ENCODE measurements at regions not wholly inside any gene's neighbourhood (a gene's known extent, or its start where the extent isn't known, plus 50 kb on each side); places are given as distances from the start of the nearest gene placed in this dataset.

DNA sequence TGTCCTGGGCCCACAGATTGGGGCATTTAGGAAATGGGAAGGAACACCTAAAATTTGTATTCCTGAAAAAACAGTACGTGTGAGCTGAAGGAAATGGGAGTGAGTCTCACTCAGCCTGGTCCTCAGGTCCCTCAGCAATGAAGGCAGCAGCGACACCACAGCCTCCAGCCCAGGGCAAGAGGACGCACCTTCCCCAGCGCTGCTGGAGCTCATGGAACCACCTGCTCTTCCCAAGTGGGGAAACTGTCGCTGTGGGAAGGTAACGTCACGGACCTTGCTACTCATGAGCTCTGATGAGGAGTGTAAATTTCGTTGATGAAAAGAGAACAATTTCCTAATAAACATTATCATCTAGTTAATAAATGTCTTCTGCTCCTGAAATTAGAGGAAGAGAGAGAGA, 323.6 kb downstream of the EIPR1 start:
- Mint-ChIP-seq H3K4me3 (ENCODE audit: unreplicated experiment) (no peak overlapping the region), H3K27ac (ENCODE audit: unreplicated experiment) (no peak overlapping the region), H3K4me1 (ENCODE audit: low read depth) (no peaks in the 10 kb centered on the region), H3K36me3 (ENCODE audit: low read depth) (no peaks in the 10 kb centered on the region), H3K9me3 (ENCODE audit: low read depth) (peaks cover 8% of the 10 kb centered on the region), H3K27me3 (ENCODE audit: low read depth) (peaks cover 5% of the 10 kb centered on the region)
- no peak for DNase-seq (ENCODE audit: low spot score)
- TF ChIP-seq, protein P1, sequence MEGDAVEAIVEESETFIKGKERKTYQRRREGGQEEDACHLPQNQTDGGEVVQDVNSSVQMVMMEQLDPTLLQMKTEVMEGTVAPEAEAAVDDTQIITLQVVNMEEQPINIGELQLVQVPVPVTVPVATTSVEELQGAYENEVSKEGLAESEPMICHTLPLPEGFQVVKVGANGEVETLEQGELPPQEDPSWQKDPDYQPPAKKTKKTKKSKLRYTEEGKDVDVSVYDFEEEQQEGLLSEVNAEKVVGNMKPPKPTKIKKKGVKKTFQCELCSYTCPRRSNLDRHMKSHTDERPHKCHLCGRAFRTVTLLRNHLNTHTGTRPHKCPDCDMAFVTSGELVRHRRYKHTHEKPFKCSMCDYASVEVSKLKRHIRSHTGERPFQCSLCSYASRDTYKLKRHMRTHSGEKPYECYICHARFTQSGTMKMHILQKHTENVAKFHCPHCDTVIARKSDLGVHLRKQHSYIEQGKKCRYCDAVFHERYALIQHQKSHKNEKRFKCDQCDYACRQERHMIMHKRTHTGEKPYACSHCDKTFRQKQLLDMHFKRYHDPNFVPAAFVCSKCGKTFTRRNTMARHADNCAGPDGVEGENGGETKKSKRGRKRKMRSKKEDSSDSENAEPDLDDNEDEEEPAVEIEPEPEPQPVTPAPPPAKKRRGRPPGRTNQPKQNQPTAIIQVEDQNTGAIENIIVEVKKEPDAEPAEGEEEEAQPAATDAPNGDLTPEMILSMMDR (IDR thresholded peaks at IDR 0.05), result no peak

DNA sequence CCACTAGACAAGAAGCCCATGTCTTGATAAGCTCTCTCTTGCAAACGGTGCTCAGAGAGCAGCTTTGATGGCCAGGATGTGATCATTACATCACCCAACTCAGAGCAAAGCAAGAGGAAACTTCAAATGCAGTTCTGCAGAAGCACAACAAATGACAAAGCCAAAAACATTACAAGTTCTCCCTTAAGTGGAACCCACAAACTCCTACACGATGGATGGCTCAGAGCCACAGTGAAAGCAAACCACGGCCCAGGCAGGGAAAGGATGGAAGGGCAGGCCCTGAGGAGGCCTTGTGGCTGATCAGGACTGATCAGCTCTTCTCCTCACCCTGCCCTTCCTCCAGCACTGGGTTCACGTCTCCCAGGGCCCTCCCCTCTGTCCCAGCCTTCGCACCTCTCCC, 326.4 kb downstream of the EIPR1 start:
- TF ChIP-seq, protein P1 (IDR thresholded peaks at IDR 0.05), result no peak
- H3K36me3 Mint-ChIP-seq (ENCODE audit: low read depth), result no peaks in the 10 kb centered on the region
- H3K9me3 Mint-ChIP-seq (ENCODE audit: low read depth), result peaks cover 5% of the 10 kb centered on the region
- no peak overlapping the region for H3K4me3 Mint-ChIP-seq (ENCODE audit: unreplicated experiment)
- H3K27ac Mint-ChIP-seq (ENCODE audit: unreplicated experiment), result no peak overlapping the region
- no peak for DNase-seq (ENCODE audit: low spot score)
- H3K4me1 Mint-ChIP-seq (ENCODE audit: low read depth), result no peaks in the 10 kb centered on the region
- H3K27me3 Mint-ChIP-seq (ENCODE audit: low read depth), result peaks cover 5% of the 10 kb centered on the region

DNA sequence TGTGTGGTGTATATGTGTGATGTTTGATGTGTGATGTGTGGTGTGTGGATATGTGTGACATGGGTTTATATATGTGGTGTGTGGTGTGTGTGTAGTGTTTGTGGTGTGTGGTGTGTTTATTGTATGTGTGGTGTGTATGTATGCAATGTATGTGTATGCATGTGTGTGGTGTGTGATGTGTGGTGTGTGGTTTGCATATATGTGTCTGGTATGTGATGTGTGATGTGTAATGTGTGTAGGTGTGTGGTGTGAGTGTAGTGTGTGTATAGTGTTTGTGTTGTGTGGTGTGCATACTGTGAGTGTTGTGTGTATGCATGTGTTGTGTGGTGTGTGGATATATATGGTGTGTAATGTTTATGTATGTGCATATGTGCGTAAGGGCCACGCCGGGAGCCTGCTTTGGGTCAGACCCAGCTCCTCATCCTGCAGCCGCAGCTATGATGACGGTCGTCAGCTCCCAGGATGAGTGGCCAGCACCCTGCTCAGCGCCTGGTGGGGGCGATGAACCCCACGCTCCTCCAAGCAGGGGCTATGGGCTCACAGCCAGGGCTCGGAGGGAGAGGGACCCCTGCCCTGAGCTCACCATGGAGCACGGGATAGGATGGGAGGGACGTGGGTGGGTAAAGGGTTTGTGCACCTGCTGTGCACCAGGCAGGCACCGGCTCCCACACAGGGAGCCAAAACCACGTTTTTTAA, 331.3 kb downstream of the EIPR1 start:
- DNase-seq (ENCODE audit: low spot score), result no peak
- peaks cover 19% of the 10 kb centered on the region for H3K4me1 Mint-ChIP-seq (ENCODE audit: low read depth)
- no peak overlapping the region for H3K27ac Mint-ChIP-seq (ENCODE audit: unreplicated experiment)
- no peaks in the 10 kb centered on the region for H3K36me3 Mint-ChIP-seq (ENCODE audit: low read depth)
- H3K4me3 Mint-ChIP-seq (ENCODE audit: unreplicated experiment), result no peak overlapping the region
- no peaks in the 10 kb centered on the region for H3K9me3 Mint-ChIP-seq (ENCODE audit: low read depth)
- TF ChIP-seq, protein P1 (IDR thresholded peaks at IDR 0.05), result no peak
- peaks cover 9% of the 10 kb centered on the region for H3K27me3 Mint-ChIP-seq (ENCODE audit: low read depth)

DNA sequence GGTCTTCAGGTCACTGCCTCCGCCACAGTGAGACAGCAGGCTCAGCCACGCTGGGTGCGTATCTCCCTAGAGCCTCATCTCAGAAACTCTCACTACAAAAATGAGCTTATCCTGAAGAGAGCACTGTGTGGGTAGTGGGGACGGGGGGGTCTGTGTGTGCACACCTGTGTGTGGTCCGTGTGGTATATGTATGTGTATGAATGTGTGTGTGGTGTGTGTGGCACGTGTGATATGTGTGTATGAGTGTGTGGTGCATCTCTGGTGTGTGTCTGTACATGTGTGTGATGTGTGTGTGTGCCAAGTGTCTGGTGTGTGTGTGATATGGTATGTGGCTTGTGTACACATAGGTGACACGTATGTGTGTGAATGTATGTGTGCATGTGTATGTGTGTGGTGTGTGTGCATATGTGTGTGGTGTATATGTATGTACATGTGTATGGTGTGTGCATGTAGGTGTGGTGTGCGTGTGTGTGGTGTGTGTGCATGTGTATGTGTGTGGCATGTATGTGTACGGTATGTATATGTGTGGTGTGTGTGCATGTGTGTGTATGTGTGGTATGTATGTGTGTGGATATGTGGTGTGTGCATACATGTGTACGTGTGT, 332.2 kb downstream of the EIPR1 start:
- DNase-seq (ENCODE audit: low spot score), result no peak
- no peaks in the 10 kb centered on the region for H3K36me3 Mint-ChIP-seq (ENCODE audit: low read depth)
- TF ChIP-seq, protein P1 (IDR thresholded peaks at IDR 0.05), result no peak
- H3K4me3 Mint-ChIP-seq (ENCODE audit: unreplicated experiment), result no peak overlapping the region
- no peak overlapping the region for H3K27ac Mint-ChIP-seq (ENCODE audit: unreplicated experiment)
- peaks cover 27% of the 10 kb centered on the region for H3K4me1 Mint-ChIP-seq (ENCODE audit: low read depth)
- H3K9me3 Mint-ChIP-seq (ENCODE audit: low read depth), result no peaks in the 10 kb centered on the region
- H3K27me3 Mint-ChIP-seq (ENCODE audit: low read depth), result peaks cover 13% of the 10 kb centered on the region

DNA sequence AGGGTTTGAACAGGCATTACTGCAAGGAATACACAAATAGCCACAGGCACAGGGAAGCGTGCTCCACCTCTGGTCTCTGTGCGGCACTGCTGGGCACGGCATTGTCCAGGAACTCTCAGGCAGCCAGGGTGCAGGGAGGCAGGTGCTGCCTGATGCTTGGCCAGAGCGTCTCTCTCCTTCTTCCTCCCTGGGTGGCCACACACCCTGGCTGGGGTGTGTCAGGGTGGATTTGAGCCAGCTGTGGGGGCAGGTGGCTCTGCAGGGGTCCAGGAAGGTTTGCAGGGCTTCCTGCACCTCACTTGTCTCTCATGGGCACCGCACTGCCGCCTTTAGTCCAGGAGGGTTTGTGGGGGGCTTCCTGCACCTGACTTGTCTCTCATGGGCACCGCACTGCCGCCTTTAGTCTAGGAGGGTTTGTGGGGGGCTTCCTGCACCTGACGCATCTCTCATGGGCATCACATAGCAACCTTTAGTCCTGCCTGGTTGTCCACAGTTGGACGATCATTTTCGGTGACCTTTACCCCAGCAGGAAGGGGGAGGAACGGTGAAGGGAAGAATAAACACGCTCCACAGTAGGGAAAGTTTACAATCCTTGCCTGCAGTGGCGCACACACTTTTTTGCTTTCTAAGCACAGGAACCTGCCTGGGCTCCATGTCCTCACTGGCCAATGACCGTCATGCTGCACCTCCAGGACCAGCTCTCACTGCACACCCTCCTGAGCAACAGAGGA, 332.9 kb downstream of the EIPR1 start:
- Mint-ChIP-seq H3K4me1 (ENCODE audit: low read depth) (peaks cover 27% of the 10 kb centered on the region), H3K27ac (ENCODE audit: unreplicated experiment) (no peak overlapping the region), H3K36me3 (ENCODE audit: low read depth) (no peaks in the 10 kb centered on the region), H3K9me3 (ENCODE audit: low read depth) (no peaks in the 10 kb centered on the region), H3K4me3 (ENCODE audit: unreplicated experiment) (no peak overlapping the region), H3K27me3 (ENCODE audit: low read depth) (peaks cover 15% of the 10 kb centered on the region)
- DNase-seq (ENCODE audit: low spot score), result no peak
- TF ChIP-seq, protein P1 (IDR thresholded peaks at IDR 0.05), result no peak

Measured in chondrocyte (in vitro differentiated cells).